ENCODE measurements at regions not wholly inside any gene's neighbourhood (a gene's known extent, or its start where the extent isn't known, plus 50 kb on each side); places are given as distances from the start of the nearest gene placed in this dataset.

DNA sequence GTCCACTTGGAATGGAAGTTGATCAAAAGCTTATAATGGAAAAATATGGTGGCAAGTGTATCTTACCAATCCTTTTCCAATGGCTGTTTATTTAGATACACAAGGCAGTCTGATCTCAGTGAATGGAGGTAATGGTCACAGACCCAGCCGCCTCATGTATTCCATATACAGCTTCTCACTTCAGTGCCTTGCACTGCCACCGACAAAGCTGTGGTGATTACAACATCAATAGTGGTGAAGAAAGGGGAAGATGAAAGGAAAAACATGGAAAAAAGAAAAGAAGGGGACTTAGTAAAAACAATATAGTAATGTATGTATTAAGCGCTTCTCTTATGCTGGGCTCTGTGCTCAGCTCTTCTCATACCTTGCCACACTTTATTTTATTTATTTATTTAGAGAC is 297.3 kb upstream of the RASA1 start:
- DNase-seq (ENCODE audit: low read depth, low spot score): no peak
- no peak overlapping the region for H3K4me3 Mint-ChIP-seq
- TF ChIP-seq, protein P1, sequence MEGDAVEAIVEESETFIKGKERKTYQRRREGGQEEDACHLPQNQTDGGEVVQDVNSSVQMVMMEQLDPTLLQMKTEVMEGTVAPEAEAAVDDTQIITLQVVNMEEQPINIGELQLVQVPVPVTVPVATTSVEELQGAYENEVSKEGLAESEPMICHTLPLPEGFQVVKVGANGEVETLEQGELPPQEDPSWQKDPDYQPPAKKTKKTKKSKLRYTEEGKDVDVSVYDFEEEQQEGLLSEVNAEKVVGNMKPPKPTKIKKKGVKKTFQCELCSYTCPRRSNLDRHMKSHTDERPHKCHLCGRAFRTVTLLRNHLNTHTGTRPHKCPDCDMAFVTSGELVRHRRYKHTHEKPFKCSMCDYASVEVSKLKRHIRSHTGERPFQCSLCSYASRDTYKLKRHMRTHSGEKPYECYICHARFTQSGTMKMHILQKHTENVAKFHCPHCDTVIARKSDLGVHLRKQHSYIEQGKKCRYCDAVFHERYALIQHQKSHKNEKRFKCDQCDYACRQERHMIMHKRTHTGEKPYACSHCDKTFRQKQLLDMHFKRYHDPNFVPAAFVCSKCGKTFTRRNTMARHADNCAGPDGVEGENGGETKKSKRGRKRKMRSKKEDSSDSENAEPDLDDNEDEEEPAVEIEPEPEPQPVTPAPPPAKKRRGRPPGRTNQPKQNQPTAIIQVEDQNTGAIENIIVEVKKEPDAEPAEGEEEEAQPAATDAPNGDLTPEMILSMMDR (conservative IDR thresholded peaks at IDR 0.05): no peak
- no peaks in the 10 kb centered on the region for H3K36me3 Mint-ChIP-seq (ENCODE audit: low read depth)
- no peak overlapping the region for H3K27ac Mint-ChIP-seq (ENCODE audit: unreplicated experiment)
- H3K4me1 Mint-ChIP-seq: peaks cover 8% of the 10 kb centered on the region
- no peaks in the 10 kb centered on the region for H3K9me3 Mint-ChIP-seq
- H3K27me3 Mint-ChIP-seq (ENCODE audit: low read depth): no peaks in the 10 kb centered on the region

DNA sequence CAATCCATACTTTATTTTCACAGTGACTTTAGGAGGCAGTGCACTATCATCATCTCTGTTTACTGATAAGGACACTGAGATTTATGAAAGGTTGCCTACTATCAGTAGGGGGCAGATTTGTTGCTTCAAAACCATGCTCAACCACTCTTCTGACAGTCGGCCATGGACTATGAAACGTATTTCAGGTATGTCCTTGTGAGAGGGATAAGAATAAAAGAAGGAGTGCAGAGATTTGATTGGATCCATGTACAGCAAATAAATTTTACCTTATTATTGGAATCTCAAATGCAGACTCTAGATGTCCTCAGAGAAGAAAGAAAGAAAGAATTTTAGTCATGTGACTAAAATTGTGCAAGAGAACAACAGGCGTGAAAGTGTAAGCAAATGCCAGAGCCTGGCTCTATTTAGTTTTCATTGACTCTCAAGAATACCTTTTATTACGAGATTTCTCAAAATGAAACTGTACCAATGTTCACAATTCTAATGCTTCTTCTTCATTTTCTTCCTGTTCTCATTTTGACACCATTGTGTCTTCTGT is 296.6 kb upstream of the RASA1 start:
- no peak overlapping the region for H3K27ac Mint-ChIP-seq (ENCODE audit: unreplicated experiment)
- TF ChIP-seq, protein P1 (conservative IDR thresholded peaks at IDR 0.05): no peak
- no peak overlapping the region for H3K4me3 Mint-ChIP-seq
- H3K27me3 Mint-ChIP-seq (ENCODE audit: low read depth): no peaks in the 10 kb centered on the region
- no peaks in the 10 kb centered on the region for H3K36me3 Mint-ChIP-seq (ENCODE audit: low read depth)
- H3K4me1 Mint-ChIP-seq: peaks cover 8% of the 10 kb centered on the region
- no peaks in the 10 kb centered on the region for H3K9me3 Mint-ChIP-seq
- DNase-seq (ENCODE audit: low read depth, low spot score): no peak

DNA sequence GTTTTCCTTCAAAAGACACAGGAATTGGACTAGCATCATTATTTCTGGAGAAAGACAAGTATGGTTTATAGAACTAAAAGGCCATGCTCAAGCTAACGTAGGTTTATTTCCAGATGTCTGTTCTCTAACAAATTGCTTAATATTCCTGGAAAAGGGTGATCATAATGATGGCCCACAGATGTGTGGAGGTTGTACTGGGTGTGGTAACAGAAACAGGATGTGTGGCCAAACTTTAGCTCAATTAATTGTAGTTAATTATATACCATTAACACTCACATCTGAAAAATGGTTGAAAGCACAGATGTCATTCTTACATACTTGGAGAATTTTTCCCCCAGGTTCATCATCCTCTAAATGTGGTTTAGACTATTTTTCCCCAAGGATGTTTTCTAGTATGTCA is 292.7 kb upstream of the RASA1 start:
- H3K4me3 Mint-ChIP-seq: no peak overlapping the region
- TF ChIP-seq, protein P1 (conservative IDR thresholded peaks at IDR 0.05): no peak
- H3K27ac Mint-ChIP-seq (ENCODE audit: unreplicated experiment): no peak overlapping the region

DNA sequence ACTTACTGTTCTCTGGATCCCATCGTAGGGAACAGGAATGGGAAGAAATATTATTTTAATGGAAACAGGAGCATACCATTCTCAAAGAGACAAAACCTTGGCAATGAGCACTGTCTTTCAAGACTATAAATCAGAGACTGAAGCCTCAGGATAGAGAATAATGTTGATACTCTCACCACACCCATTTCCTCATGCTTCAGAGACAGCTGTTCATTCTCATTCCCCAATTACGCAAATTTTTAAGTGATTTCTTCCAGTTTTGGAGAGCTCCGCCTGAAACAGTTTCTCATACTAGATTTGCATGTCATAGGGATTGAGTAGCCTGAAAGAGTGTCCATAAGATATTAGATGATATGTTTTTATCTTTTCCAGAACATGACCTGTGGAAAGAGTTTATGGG is 290.5 kb upstream of the RASA1 start:
- Mint-ChIP-seq H3K4me1 (no peaks in the 10 kb centered on the region), H3K4me3 (no peak overlapping the region), H3K27me3 (ENCODE audit: low read depth) (no peaks in the 10 kb centered on the region), H3K9me3 (no peaks in the 10 kb centered on the region), H3K27ac (ENCODE audit: unreplicated experiment) (no peak overlapping the region), H3K36me3 (ENCODE audit: low read depth) (no peaks in the 10 kb centered on the region)
- DNase-seq (ENCODE audit: low read depth, low spot score): no peak
- TF ChIP-seq, protein P1 (conservative IDR thresholded peaks at IDR 0.05): no peak

More for the DNA sequence above, 292.7 kb upstream of the RASA1 start:
- H3K4me1 Mint-ChIP-seq: no peaks in the 10 kb centered on the region
- no peaks in the 10 kb centered on the region for H3K27me3 Mint-ChIP-seq (ENCODE audit: low read depth)
- DNase-seq (ENCODE audit: low read depth, low spot score): no peak
- H3K9me3 Mint-ChIP-seq: no peaks in the 10 kb centered on the region
- no peaks in the 10 kb centered on the region for H3K36me3 Mint-ChIP-seq (ENCODE audit: low read depth)

DNA sequence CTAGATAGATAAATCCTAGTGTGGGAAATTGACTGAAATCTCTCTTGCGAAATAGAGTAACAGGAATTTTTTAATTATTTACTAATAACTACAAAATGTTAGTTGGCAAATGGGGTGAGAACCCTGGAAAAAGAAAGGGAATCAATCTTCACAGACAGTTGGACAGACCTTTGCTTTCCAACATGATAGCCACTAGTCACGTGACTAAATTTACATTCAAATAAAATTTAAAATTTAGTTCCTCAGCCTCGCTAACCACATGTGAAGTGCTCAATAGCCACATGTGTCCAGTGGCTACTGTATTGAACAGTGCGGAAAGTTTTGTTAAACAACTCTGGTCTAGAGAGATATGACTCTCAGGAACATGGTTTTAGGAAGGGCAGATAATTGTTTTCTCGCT is 289.9 kb upstream of the RASA1 start:
- H3K36me3 Mint-ChIP-seq (ENCODE audit: low read depth): no peaks in the 10 kb centered on the region
- no peaks in the 10 kb centered on the region for H3K9me3 Mint-ChIP-seq
- H3K27ac Mint-ChIP-seq (ENCODE audit: unreplicated experiment): no peak overlapping the region
- no peak for DNase-seq (ENCODE audit: low read depth, low spot score)
- H3K27me3 Mint-ChIP-seq (ENCODE audit: low read depth): no peaks in the 10 kb centered on the region
- TF ChIP-seq, protein P1 (conservative IDR thresholded peaks at IDR 0.05): no peak
- no peaks in the 10 kb centered on the region for H3K4me1 Mint-ChIP-seq
- H3K4me3 Mint-ChIP-seq: no peak overlapping the region

Measured in neural crest cell (in vitro differentiated cells).